NB4 (cell line): ENCODE measurements at regions not wholly inside any gene's neighbourhood (a gene's known extent, or its start where the extent isn't known, plus 50 kb on each side); places are given as distances from the start of the nearest gene placed in this dataset.

Experiments used
- MYC ChIP-seq: IDR thresholded peaks from 2 replicates; pipeline ENCODE4 v1.6.1; 2011; ENCODE audit warnings: low read depth, low read length
- POLR2A ChIP-seq: IDR thresholded peaks from 2 replicates; pipeline ENCODE4 v1.6.1; 2011; ENCODE audit warnings: mild to moderate bottlenecking; ENCODE audit not compliant: insufficient read length; ENCODE audit errors: extremely low read depth
- TF ChIP-seq, protein P1 (sequence below): IDR thresholded peaks from one replicate; pipeline ENCODE4 v1.5.1; 2012; ENCODE audit warnings: low read depth, low read length
- TF ChIP-seq, protein P2 (sequence below): IDR thresholded peaks from 2 replicates; pipeline ENCODE4 v1.6.1; 2011; ENCODE audit warnings: low read depth, low read length

- TF ChIP-seq, protein P1, sequence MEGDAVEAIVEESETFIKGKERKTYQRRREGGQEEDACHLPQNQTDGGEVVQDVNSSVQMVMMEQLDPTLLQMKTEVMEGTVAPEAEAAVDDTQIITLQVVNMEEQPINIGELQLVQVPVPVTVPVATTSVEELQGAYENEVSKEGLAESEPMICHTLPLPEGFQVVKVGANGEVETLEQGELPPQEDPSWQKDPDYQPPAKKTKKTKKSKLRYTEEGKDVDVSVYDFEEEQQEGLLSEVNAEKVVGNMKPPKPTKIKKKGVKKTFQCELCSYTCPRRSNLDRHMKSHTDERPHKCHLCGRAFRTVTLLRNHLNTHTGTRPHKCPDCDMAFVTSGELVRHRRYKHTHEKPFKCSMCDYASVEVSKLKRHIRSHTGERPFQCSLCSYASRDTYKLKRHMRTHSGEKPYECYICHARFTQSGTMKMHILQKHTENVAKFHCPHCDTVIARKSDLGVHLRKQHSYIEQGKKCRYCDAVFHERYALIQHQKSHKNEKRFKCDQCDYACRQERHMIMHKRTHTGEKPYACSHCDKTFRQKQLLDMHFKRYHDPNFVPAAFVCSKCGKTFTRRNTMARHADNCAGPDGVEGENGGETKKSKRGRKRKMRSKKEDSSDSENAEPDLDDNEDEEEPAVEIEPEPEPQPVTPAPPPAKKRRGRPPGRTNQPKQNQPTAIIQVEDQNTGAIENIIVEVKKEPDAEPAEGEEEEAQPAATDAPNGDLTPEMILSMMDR, result no peak
- TF ChIP-seq POLR2A, result no peak
- TF ChIP-seq, protein P2, sequence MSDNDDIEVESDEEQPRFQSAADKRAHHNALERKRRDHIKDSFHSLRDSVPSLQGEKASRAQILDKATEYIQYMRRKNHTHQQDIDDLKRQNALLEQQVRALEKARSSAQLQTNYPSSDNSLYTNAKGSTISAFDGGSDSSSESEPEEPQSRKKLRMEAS, result no peak
- TF ChIP-seq MYC, result no peak
These were observed 122.1 kb upstream of the SMIM23 start for GRCh38 chr5:171663311-171664085.
